ENCODE measurements at regions not wholly inside any gene's neighbourhood (a gene's known extent, or its start where the extent isn't known, plus 50 kb on each side); places are given as distances from the start of the nearest gene placed in this dataset.

DNA sequence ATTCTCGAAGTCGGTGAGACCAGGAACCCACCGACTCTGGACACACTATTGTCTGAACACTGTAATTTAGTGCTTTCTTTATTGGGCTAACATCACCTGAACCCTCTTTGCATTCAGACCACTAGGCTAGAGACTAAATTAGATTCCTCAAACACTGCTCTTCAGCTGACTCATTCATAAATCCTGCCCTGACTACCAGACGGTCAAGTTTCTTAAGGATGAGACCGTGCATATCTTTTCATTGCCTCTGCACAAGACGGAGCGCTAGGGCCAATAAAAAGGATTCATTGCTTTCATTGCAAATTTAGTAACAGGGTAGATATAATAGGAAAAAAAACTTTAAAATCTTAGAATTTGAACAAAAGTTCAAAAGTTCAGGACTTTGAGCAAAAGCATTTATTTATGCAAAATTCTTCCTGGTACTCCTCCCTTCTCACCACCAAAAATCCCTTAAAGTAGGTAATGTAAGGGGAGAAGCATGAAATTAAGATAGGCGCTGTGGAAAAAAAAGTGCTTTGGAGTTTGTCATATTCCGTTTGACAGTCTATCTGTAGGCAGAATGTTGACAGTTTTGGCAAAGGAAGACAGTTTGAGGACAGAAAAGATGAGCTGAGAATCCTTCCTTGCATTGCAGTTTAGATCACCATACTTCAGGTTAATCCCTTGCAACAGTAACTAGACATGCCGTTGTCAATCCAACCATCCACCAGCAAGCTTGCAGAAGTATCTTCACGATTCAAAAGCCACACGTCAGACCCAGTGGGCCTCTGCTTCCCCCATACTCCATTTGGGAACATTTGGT is 328.6 kb upstream of the JARID2 start:
- no peak for DNase-seq (ENCODE audit: low read depth)

DNA sequence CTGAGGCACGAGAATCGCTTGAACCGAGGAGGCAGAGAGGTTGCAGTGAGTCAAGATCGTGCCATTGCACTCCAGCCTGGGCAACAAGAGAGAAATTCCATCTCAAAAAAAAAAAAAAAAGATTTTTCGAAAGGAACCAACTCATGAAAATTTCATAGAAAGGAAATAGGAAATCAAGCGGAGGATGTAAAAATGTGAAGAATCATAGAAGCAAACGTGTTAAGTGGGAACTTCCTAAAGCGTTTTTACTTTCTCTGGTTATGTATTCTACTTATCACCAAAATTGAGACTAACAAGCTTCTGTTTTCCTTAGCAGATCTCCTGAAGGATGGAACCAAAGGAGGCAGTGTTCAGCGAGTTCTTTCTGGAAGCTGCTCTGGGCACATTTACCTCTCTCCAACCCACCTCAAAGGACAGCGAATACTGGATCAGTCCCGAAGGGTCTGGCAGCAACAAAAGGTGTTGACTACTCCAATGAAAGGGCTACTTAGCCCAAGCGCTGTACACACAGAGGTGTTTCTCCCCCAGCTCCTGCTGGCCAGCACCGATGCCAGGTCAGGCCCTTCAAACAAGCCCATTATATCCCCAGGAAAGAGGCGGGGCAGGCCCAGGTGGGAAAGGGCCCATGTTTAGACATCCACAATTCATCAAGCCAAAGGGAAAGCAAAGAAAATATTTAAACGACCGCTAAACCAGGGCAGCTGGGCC is 327.5 kb upstream of the JARID2 start:
- no peak for DNase-seq (ENCODE audit: low read depth)

- DNase-seq (ENCODE audit: low read depth): no peak
Observed at GRCh38 chr6:14919038-14919670, 326.7 kb upstream of the JARID2 start.

GRCh38 chr6:14920276-14920675 is 325.6 kb upstream of the JARID2 start:
- no peak for DNase-seq (ENCODE audit: low read depth)

- no peak for DNase-seq (ENCODE audit: low read depth)
Observed at GRCh38 chr6:14921170-14921569, 324.7 kb upstream of the JARID2 start.

- no peak for DNase-seq (ENCODE audit: low read depth)
Observed at GRCh38 chr6:14921878-14922671, 323.8 kb upstream of the JARID2 start.

DNA sequence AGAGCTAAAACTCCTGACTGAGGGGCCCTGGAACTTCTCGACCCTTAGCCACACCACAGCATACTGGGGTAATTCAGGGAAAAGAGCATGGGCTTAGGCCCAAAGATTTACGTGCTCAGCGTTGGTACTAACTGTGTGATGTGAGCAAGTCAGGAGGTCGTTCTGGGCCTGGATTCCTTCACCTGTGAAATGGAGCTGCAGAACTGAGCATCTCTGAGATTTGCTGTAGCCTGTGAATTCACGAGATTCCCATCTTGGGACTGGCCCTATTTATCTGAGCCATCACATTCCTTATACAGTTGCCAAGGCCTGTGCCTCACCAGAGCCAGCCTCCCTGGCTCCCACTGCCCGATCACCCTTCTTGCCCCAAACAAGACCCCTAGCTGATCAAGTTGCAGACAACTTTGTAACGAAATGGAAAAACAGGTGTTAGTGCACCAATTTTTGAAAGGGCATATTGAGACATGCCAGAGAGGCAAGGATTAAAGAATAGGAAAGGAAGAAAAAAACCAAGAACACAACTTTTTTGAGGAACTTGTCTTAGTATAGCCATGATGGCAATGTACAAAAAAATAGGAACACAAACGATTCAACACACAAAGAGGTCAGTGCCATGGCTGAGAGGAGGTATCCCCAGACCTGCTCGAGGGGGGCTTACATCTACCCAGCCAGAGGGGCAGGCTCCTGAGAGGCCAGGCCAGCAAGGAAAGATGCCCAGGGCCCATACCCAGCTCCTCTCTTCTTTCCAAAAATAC is 323.0 kb upstream of the JARID2 start:
- no peak for DNase-seq (ENCODE audit: low read depth)

- DNase-seq (ENCODE audit: low read depth): no peak
Observed at GRCh38 chr6:14924126-14925024, 321.5 kb upstream of the JARID2 start.

- DNase-seq (ENCODE audit: low read depth): no peak
Observed at GRCh38 chr6:14925025-14925698, 320.7 kb upstream of the JARID2 start.

GRCh38 chr6:14925699-14926026 is 320.2 kb upstream of the JARID2 start:
- DNase-seq (ENCODE audit: low read depth): peak; percentile 22

DNA sequence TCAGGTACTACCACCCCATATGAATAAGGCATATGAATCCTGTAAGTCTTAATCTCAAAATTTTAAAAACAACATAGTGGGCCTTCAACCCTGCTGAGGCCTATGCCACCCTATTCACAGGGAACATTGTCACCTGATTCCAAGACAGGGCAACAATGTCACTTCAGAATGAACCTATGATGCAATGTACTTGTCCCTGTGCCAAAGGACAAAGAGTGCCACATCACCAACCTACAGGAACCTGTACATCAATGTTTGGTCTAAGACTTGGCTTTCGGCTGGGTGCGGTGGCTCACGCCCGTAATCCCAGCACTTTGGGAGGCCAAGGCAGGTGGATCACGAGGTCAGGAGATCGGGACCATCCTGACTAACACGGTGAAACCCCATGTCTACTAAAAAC is 318.5 kb upstream of the JARID2 start:
- DNase-seq (ENCODE audit: low read depth): no peak

DNA sequence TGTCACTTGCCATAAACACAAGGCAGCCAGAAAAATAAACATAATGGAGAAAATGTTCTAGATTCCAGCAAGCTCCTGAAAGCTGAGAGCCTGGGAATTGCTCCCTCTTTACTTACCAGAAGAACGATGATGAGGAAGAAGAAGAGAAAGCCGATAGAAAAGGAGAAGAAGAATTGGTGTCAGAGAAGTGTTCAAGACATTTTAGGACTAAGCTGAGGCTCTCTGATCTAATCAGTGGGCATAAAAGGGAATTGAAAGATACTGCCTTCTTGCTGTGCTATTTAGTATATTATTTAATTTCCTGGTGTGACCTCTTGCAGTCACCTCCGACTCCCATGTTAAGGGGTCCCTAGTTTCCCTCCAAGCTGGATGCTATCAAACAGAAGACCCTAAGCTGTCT is 316.6 kb upstream of the JARID2 start:
- no peak for DNase-seq (ENCODE audit: low read depth)

- DNase-seq (ENCODE audit: low read depth): no peak
Observed at GRCh38 chr6:14930366-14930989, 315.4 kb upstream of the JARID2 start.

GRCh38 chr6:14932485-14933182 is 313.2 kb upstream of the JARID2 start:
- no peak for DNase-seq (ENCODE audit: low read depth)

GRCh38 chr6:14933183-14933544 is 312.7 kb upstream of the JARID2 start:
- DNase-seq (ENCODE audit: low read depth): no peak

- no peak for DNase-seq (ENCODE audit: low read depth)
Observed at GRCh38 chr6:14934013-14934412, 311.9 kb upstream of the JARID2 start.

GRCh38 chr6:14934844-14935243 is 311.0 kb upstream of the JARID2 start:
- no peak for DNase-seq (ENCODE audit: low read depth)

DNA sequence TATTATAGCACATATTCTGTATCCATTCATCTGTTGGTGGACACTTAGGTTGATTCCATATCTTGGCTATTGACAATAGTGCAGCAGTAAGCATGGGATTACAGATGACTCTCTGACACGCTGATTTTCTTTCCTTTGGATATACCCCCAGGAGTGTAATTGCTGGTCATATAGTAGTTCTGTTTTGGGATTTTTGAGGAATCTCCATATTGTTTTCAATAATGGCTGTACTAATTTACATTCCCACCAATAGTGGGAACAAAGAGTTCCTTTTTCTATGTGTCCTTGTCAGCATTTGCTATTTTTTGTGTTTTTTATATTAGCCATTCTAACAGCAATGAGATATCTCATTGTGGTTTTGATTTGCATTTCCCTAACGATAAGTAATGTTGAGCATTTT is 309.0 kb upstream of the JARID2 start:
- DNase-seq (ENCODE audit: low read depth): no peak

- DNase-seq (ENCODE audit: low read depth): no peak
Observed at GRCh38 chr6:14943116-14943515, 302.8 kb upstream of the JARID2 start.
